ENCODE measurements at regions not wholly inside any gene's neighbourhood (a gene's known extent, or its start where the extent isn't known, plus 50 kb on each side); places are given as distances from the start of the nearest gene placed in this dataset.

- no peak for TF ChIP-seq CTCF (IDR thresholded peaks at IDR 0.05)
- Mint-ChIP-seq H3K27ac (no peak overlapping the region), H3K4me1 (peaks cover 35% of the 10 kb centered on the region), H3K4me3 (no peak overlapping the region), H3K36me3 (ENCODE audit: low read depth) (no peaks in the 10 kb centered on the region), H3K9me3 (no peaks in the 10 kb centered on the region), H3K27me3 (ENCODE audit: low read depth, poor library complexity) (peaks cover 77% of the 10 kb centered on the region)
- no peak for DNase-seq
Observed at GRCh38 chr18:22355598-22355997, 62.1 kb downstream of the CTAGE1 start.

- Mint-ChIP-seq H3K4me1 (peaks cover 40% of the 10 kb centered on the region), H3K4me3 (no peak overlapping the region), H3K27me3 (ENCODE audit: low read depth, poor library complexity) (peaks cover 82% of the 10 kb centered on the region), H3K27ac (no peak overlapping the region), H3K9me3 (no peaks in the 10 kb centered on the region), H3K36me3 (ENCODE audit: low read depth) (no peaks in the 10 kb centered on the region)
- TF ChIP-seq CTCF (IDR thresholded peaks at IDR 0.05): no peak
- no peak for DNase-seq
Observed at GRCh38 chr18:22355069-22355468, 62.6 kb downstream of the CTAGE1 start.

GRCh38 chr18:22349966-22350365 lies 67.7 kb downstream of the CTAGE1 start:
- Mint-ChIP-seq H3K36me3 (ENCODE audit: low read depth) (no peaks in the 10 kb centered on the region), H3K9me3 (no peaks in the 10 kb centered on the region), H3K27ac (no peak overlapping the region), H3K4me1 (peaks cover 72% of the 10 kb centered on the region), H3K27me3 (ENCODE audit: low read depth, poor library complexity) (peaks cover 88% of the 10 kb centered on the region), H3K4me3 (peak overlapping the region; percentile 81)
- no peak for DNase-seq
- TF ChIP-seq CTCF (IDR thresholded peaks at IDR 0.05): no peak

- DNase-seq: peak; percentile 35
- H3K4me3 Mint-ChIP-seq: peak overlapping the region; percentile 81
- peak overlapping the region; percentile 22 for H3K27ac Mint-ChIP-seq
- no peak for TF ChIP-seq CTCF (IDR thresholded peaks at IDR 0.05)
- no peaks in the 10 kb centered on the region for H3K9me3 Mint-ChIP-seq
- H3K36me3 Mint-ChIP-seq (ENCODE audit: low read depth): no peaks in the 10 kb centered on the region
- H3K27me3 Mint-ChIP-seq (ENCODE audit: low read depth, poor library complexity): peaks cover 85% of the 10 kb centered on the region
- peaks cover 74% of the 10 kb centered on the region for H3K4me1 Mint-ChIP-seq
Observed at GRCh38 chr18:22349317-22349898, 68.3 kb downstream of the CTAGE1 start.

- Mint-ChIP-seq H3K36me3 (ENCODE audit: low read depth) (no peaks in the 10 kb centered on the region), H3K4me1 (peaks cover 74% of the 10 kb centered on the region), H3K27me3 (ENCODE audit: low read depth, poor library complexity) (peaks cover 81% of the 10 kb centered on the region), H3K9me3 (no peaks in the 10 kb centered on the region), H3K4me3 (peak overlapping the region; percentile 85), H3K27ac (peak overlapping the region; percentile 22)
- no peak for TF ChIP-seq CTCF (IDR thresholded peaks at IDR 0.05)
- DNase-seq: peak; percentile 68
Observed at GRCh38 chr18:22348521-22349316, 69.0 kb downstream of the CTAGE1 start.
